Endodermal cell (in vitro differentiated cells): ENCODE measurements at regions not wholly inside any gene's neighbourhood (a gene's known extent, or its start where the extent isn't known, plus 50 kb on each side); places are given as distances from the start of the nearest gene placed in this dataset.

Experiments used
- DNase-seq: peaks from one replicate; pipeline ENCODE4 v3.0.0-alpha.2; 2017
- H3K27ac ChIP-seq: 2 replicates; pipeline ENCODE4 v1.5.1; 2013; ENCODE audit warnings: mild to moderate bottlenecking, low read depth, low read length, moderate library complexity
- H3K27me3 ChIP-seq: 2 replicates; pipeline ENCODE4 v1.6.1; 2013; ENCODE audit warnings: mild to moderate bottlenecking, low read length, moderate library complexity; ENCODE audit not compliant: insufficient read depth, control insufficient read depth, poor library complexity, severe bottlenecking
- H3K36me3 ChIP-seq: 2 replicates; pipeline ENCODE4 v1.7.0; 2013; ENCODE audit warnings: mild to moderate bottlenecking, low read length, moderate library complexity; ENCODE audit not compliant: control insufficient read depth, insufficient read depth
- H3K4me1 ChIP-seq: one replicate; pipeline ENCODE4 v1.7.0; 2013; ENCODE audit warnings: low read length; ENCODE audit not compliant: control insufficient read depth, insufficient read depth
- H3K4me3 ChIP-seq: 2 replicates; pipeline ENCODE4 v1.5.1; 2013; ENCODE audit warnings: mild to moderate bottlenecking, low read length, moderate library complexity
- H3K9ac ChIP-seq: 2 replicates; pipeline ENCODE4 v1.6.1; 2013; ENCODE audit warnings: mild to moderate bottlenecking, low read length, moderate library complexity; ENCODE audit not compliant: poor library complexity, severe bottlenecking; ENCODE audit errors: extremely low read depth
- H3K9me3 ChIP-seq: 2 replicates; pipeline ENCODE4 v1.6.1; 2013; ENCODE audit warnings: mild to moderate bottlenecking, low read length, moderate library complexity; ENCODE audit not compliant: control insufficient read depth
- H3K27ac Mint-ChIP-seq: 2 replicates; pipeline ENCODE4 v1.8.0; 2020; ENCODE audit warnings: mixed read lengths
- H3K27me3 Mint-ChIP-seq: 2 replicates; pipeline ENCODE4 v1.8.0; 2021; ENCODE audit warnings: mild to moderate bottlenecking, mixed read lengths; ENCODE audit not compliant: insufficient read depth
- H3K36me3 Mint-ChIP-seq: 2 replicates; pipeline ENCODE4 v1.8.0; 2020; ENCODE audit warnings: low read depth, mixed read lengths
- H3K4me1 Mint-ChIP-seq: 2 replicates; pipeline ENCODE4 v1.8.0; 2020; ENCODE audit warnings: mixed read lengths
- H3K4me3 Mint-ChIP-seq: 2 replicates; pipeline ENCODE4 v1.8.0; 2020; ENCODE audit warnings: mild to moderate bottlenecking, moderate library complexity, mixed read lengths
- H3K9me3 Mint-ChIP-seq: 2 replicates; pipeline ENCODE4 v1.8.0; 2020; ENCODE audit warnings: mild to moderate bottlenecking, mixed read lengths
- WGBS, 2 experiments: methylation state at CpG; one replicate each; pipeline versions ENCODE4 v1.1.5 to v1.1.7; 2013; ENCODE audit warnings: missing lambda C conversion rate in 2 of 2, mixed read lengths in 1 of 2; ENCODE audit not compliant: insufficient coverage in 1 of 2, insufficient read length in 1 of 2; 5-methylcytosine and 5-hydroxymethylcytosine counted together
- TF ChIP-seq, protein P1 (sequence below): fragments of 200-600 bp; sonication (generic); conservative IDR thresholded peaks from 2 replicates; pipeline ENCODE4 v1.5.0; 2021; ENCODE audit warnings: antibody characterized with exemption, mild to moderate bottlenecking

DNA sequence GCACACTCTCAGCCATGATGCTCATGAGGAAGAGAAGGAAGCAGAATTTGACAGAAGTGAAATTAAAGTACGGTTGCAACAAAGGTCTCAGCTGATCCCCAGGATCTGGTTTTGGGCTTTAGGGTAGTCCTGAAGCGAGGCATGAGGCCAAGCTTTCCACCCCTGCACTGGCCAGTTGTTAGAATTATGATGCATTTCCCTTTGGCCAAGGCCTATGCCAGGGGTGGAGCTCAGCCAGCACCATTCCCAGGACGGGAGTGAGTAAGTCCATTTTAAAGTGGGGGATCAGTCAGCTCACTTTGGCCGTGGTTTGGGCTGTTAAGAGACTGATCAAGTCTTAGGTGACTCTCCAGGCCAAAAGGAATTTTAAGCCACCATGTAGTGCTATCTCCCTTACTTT is 314.5 kb upstream of the MMADHC start:
- no peaks in the 10 kb centered on the region for H3K36me3 ChIP-seq
- no peaks in the 10 kb centered on the region for H3K36me3 Mint-ChIP-seq
- no peak overlapping the region for H3K4me3 ChIP-seq
- no peaks in the 10 kb centered on the region for H3K27me3 ChIP-seq
- H3K4me3 Mint-ChIP-seq: no peak overlapping the region
- H3K27me3 Mint-ChIP-seq: no peaks in the 10 kb centered on the region
- no peak overlapping the region for H3K27ac ChIP-seq
- H3K9ac ChIP-seq: no peak overlapping the region
- H3K27ac Mint-ChIP-seq: no peak overlapping the region
- H3K9me3 ChIP-seq: no peaks in the 10 kb centered on the region
- TF ChIP-seq, protein P1, sequence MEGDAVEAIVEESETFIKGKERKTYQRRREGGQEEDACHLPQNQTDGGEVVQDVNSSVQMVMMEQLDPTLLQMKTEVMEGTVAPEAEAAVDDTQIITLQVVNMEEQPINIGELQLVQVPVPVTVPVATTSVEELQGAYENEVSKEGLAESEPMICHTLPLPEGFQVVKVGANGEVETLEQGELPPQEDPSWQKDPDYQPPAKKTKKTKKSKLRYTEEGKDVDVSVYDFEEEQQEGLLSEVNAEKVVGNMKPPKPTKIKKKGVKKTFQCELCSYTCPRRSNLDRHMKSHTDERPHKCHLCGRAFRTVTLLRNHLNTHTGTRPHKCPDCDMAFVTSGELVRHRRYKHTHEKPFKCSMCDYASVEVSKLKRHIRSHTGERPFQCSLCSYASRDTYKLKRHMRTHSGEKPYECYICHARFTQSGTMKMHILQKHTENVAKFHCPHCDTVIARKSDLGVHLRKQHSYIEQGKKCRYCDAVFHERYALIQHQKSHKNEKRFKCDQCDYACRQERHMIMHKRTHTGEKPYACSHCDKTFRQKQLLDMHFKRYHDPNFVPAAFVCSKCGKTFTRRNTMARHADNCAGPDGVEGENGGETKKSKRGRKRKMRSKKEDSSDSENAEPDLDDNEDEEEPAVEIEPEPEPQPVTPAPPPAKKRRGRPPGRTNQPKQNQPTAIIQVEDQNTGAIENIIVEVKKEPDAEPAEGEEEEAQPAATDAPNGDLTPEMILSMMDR: no peak
- no peaks in the 10 kb centered on the region for H3K9me3 Mint-ChIP-seq
- H3K4me1 ChIP-seq: no peaks in the 10 kb centered on the region
- no peak for DNase-seq
- 90 to 93% methylated on average over 3 to 4 of the region's 4 CpGs for WGBS, 2 experiments
- H3K4me1 Mint-ChIP-seq: peaks cover 25% of the 10 kb centered on the region

DNA sequence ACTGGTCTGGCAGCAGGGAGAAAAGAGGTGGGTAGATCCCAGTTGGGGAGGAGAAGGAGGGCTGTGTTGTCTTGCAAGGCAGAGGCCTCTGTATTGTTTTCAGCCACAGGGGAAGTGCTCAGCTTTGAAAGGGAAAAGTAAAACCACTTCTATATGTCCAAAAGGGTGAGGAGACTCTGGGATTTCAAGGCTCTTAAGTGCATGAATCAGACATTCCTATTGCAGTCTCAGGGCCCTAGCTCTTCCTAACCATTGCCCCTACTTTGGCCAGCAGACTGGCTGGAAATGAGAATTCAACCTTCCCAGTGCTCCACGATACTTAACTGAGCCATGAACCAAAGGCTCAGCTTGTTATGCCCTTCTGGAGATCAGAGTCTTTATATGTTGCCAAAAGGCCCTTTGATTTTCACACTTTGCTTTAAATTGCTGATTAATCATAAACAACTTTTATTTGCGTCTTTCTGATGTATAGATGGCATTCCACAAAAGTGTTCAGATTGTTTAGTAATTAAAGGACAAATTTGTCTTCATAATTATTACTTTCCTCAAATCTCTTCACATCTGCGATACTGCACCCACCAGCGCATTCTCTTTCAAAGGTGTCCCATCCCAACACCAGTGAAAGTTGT is 313.8 kb upstream of the MMADHC start:
- no peak overlapping the region for H3K4me3 Mint-ChIP-seq
- no peaks in the 10 kb centered on the region for H3K27me3 Mint-ChIP-seq
- Histone ChIP-seq H3K4me3 (no peak overlapping the region), H3K4me1 (peaks cover 4% of the 10 kb centered on the region), H3K9me3 (no peaks in the 10 kb centered on the region), H3K27me3 (no peaks in the 10 kb centered on the region), H3K27ac (no peak overlapping the region), H3K9ac (no peak overlapping the region), H3K36me3 (no peaks in the 10 kb centered on the region)
- H3K9me3 Mint-ChIP-seq: no peaks in the 10 kb centered on the region
- H3K4me1 Mint-ChIP-seq: peaks cover 21% of the 10 kb centered on the region
- no peaks in the 10 kb centered on the region for H3K36me3 Mint-ChIP-seq
- TF ChIP-seq, protein P1: no peak
- no peak overlapping the region for H3K27ac Mint-ChIP-seq
- no peak for DNase-seq
- WGBS, 2 experiments: 94 to 100% methylated on average over 1 to 4 of the region's 4 CpGs

DNA sequence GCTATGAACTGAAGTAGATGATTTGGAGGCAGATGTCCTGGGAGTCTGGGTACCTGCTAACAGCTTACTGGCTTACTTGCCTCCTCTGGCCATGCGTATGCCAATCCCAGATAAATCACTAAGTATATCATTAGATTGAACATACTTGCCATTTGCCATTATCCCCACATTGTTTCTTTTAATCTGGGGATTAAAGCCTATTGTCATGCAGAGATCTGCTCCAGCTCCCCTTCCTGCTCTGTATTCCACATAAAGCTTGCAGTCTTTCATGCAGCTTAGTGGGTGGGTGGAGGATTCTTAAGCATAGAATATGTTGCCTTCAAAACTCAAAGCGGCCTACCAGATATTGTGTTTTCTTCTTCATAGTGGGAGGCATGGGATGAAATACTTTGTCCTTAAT is 311.8 kb upstream of the MMADHC start:
- no peak overlapping the region for H3K27ac ChIP-seq
- no peaks in the 10 kb centered on the region for H3K27me3 Mint-ChIP-seq
- peaks cover 24% of the 10 kb centered on the region for H3K4me1 Mint-ChIP-seq
- no peak overlapping the region for H3K9ac ChIP-seq
- TF ChIP-seq, protein P1: no peak
- H3K36me3 ChIP-seq: no peaks in the 10 kb centered on the region
- H3K4me1 ChIP-seq: peaks cover 4% of the 10 kb centered on the region
- no peak for DNase-seq
- H3K4me3 ChIP-seq: no peak overlapping the region
- 85 to 86% methylated on average over 2 of the region's 2 CpGs for WGBS, 2 experiments
- no peaks in the 10 kb centered on the region for H3K27me3 ChIP-seq
- H3K9me3 Mint-ChIP-seq: no peaks in the 10 kb centered on the region
- H3K36me3 Mint-ChIP-seq: no peaks in the 10 kb centered on the region
- H3K9me3 ChIP-seq: no peaks in the 10 kb centered on the region
- no peak overlapping the region for H3K4me3 Mint-ChIP-seq
- H3K27ac Mint-ChIP-seq: no peak overlapping the region
